GM12865 (cell line): ENCODE measurements at regions not wholly inside any gene's neighbourhood (a gene's known extent, or its start where the extent isn't known, plus 50 kb on each side); places are given as distances from the start of the nearest gene placed in this dataset.

Experiments
- DNase-seq: peaks from one replicate; pipeline ENCODE4 v3.0.0; 2010; ENCODE audit warnings: low read depth
- H3K4me3 ChIP-seq: 2 replicates; pipeline ENCODE4 v1.5.1; 2011; ENCODE audit warnings: mild to moderate bottlenecking, low read depth, low read length, control low read depth
- CTCF ChIP-seq: IDR thresholded peaks from 2 replicates; pipeline ENCODE4 v1.5.1; 2011; ENCODE audit warnings: low read length, control low read depth, low read depth, inconsistent platforms; ENCODE audit not compliant: insufficient read depth; ENCODE audit errors: missing control alignments

GRCh38 chr11:95499516-95500135 is 268.6 kb upstream of the SESN3 start:
- no peak for TF ChIP-seq CTCF
- no peak overlapping the region for H3K4me3 ChIP-seq

GRCh38 chr11:95498722-95499425 is 267.9 kb upstream of the SESN3 start:
- DNase-seq, result no peak
- H3K4me3 ChIP-seq, result no peak overlapping the region
- no peak for TF ChIP-seq CTCF

More at GRCh38 chr11:95499516-95500135, 268.6 kb upstream of the SESN3 start:
- DNase-seq, result no peak

GRCh38 chr11:95496901-95497300 is 265.9 kb upstream of the SESN3 start:
- TF ChIP-seq CTCF, result no peak
- no peak for DNase-seq
- no peak overlapping the region for H3K4me3 ChIP-seq

GRCh38 chr11:95495706-95496105 is 264.7 kb upstream of the SESN3 start:
- H3K4me3 ChIP-seq, result no peak overlapping the region
- no peak for DNase-seq
- TF ChIP-seq CTCF, result no peak

GRCh38 chr11:95494856-95495255 is 263.9 kb upstream of the SESN3 start:
- DNase-seq, result no peak
- TF ChIP-seq CTCF, result no peak
- H3K4me3 ChIP-seq, result no peak overlapping the region

- no peak for DNase-seq
- H3K4me3 ChIP-seq, result no peak overlapping the region
- TF ChIP-seq CTCF, result no peak
Measured at GRCh38 chr11:95494167-95494566, 263.2 kb upstream of the SESN3 start.
